Effector CD4-positive, alpha-beta T cell (primary cell): ENCODE measurements at regions not wholly inside any gene's neighbourhood (a gene's known extent, or its start where the extent isn't known, plus 50 kb on each side); places are given as distances from the start of the nearest gene placed in this dataset.

ENCODE experiments used
- DNase-seq: peaks from one replicate; pipeline ENCODE4 v3.0.0-alpha.2; 2020

GRCh38 chr1:234929369-234929768 is 199.3 kb downstream of the TOMM20 start:
- DNase-seq, result no peak

DNA sequence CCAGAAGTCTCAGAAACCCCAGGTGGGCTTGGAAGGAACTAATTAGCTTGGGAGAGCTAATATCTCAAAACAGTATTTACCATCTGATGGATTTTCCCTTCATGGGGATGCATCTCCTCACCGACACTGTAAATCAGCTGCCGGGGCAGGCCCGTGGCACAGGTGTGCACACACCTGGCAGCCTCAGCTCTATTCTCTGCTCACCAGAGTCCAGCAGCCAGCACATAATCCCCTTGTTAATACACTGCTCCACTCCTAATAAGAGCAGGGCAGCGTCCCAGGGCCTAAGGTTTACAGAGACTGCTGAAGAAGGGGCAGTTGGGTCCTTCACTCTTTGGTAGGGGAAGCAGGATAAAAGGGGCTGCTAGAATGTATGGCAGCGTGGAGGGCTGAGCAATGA is 200.0 kb downstream of the TOMM20 start:
- no peak for DNase-seq

GRCh38 chr1:234927971-234928640 is 200.5 kb downstream of the TOMM20 start:
- DNase-seq, result no peak

DNA sequence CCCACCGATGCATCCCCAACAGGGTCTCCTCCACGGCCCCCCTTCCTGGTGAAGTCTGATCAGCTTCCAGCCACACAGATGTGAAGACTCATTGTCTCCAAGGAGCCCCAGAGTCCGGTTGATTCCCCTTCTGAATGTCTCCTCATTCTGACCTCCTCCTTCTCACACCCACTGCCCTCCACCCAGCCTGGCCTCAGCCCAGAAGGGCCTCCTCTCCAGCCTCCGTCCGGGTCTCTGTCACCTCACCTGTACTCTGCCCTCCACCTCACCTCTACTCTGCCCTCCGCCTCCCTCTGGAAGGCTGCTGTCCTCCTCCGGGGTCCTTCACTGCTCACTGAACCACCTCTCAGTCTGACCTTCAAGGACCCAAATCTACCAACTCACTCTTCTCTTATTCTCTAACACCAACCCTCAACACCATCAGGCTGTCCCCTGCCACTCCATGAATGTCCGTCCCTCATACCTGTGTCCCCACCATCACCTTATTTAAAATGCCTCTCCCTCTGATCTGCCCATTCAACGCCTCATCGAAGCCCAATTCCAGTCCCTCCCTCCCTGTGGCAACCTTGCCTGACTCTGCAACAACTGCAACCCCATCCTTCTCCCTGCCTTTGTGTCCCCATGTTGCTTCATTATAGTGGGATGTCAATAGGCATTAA is 201.2 kb downstream of the TOMM20 start:
- no peak for DNase-seq

- no peak for DNase-seq
Measured at GRCh38 chr1:234926559-234927311, 201.9 kb downstream of the TOMM20 start.

- no peak for DNase-seq
Measured at GRCh38 chr1:234926264-234926558, 202.4 kb downstream of the TOMM20 start.

- DNase-seq, result no peak
Measured at GRCh38 chr1:234925440-234926263, 203.0 kb downstream of the TOMM20 start.

- no peak for DNase-seq
Measured at GRCh38 chr1:234924450-234925355, 203.9 kb downstream of the TOMM20 start.

- DNase-seq, result no peak
Measured at GRCh38 chr1:234923626-234924025, 205.0 kb downstream of the TOMM20 start.

DNA sequence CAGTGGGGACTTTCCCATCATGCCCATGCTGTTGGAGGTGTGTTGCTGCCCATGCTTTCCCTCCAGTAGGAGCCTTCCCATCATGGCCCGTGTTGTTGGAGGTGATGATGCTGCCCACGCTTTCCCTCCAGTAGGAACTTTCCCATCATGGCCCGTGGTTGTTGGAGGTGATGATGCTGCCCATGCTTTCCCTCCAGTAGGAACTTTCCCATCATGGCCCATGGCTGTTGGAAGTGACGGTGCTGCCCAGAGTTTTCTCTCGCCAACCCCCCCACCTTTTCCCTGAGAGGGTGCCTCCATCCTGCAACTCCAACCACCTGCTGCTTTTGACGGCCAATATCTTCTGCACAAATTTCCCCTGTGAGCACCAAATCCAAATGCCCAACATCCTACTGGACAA is 205.7 kb downstream of the TOMM20 start:
- no peak for DNase-seq

GRCh38 chr1:234921266-234922062 is 207.2 kb downstream of the TOMM20 start:
- no peak for DNase-seq

DNA sequence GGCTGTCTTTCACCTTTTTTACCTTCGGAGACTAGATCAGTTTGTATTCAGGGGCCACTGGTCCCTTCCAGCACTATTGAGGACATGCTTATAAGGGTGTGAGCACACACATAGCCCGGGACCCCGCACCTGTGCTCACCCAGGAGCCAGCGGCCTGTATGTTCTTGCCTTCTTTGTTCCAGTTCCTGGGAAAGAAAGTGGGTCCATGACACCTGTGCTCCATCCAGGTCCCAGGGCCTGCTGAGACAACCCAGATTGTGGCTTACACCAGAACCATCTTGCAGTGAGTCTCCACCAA is 207.8 kb downstream of the TOMM20 start:
- no peak for DNase-seq

DNA sequence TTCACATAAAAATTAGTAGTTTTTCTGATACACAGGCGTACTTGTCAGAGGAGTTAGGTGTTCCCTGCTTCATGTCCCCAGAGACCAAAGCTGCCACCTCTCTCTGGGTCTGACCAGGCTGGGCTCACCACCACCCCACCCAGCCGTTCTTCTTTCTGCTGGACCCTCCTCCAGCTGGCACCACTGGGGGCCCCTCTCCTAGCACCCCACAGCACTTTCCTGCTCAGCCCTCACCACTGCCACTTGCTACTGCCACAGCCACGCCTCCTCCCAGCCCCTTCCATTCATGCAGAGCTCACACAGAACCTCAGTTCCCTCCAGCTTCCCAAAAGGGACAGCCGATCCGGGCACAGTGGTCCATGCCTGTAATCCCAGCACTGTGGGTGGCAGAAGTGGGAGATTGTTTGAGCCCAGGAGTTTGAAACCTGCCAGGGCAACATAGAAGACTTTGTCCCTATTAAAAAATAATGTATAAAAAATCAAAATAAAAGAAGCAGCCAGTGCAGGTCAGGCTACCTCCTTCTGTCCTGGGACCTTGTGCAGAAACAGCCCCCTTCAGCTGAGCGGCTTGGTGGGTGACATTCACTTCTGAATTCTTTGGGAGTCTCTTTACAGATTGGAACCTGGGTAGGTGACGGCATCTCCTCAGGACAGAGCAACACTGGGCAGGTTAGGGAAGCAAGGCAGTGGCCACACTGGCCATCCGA is 208.3 kb downstream of the TOMM20 start:
- no peak for DNase-seq

DNA sequence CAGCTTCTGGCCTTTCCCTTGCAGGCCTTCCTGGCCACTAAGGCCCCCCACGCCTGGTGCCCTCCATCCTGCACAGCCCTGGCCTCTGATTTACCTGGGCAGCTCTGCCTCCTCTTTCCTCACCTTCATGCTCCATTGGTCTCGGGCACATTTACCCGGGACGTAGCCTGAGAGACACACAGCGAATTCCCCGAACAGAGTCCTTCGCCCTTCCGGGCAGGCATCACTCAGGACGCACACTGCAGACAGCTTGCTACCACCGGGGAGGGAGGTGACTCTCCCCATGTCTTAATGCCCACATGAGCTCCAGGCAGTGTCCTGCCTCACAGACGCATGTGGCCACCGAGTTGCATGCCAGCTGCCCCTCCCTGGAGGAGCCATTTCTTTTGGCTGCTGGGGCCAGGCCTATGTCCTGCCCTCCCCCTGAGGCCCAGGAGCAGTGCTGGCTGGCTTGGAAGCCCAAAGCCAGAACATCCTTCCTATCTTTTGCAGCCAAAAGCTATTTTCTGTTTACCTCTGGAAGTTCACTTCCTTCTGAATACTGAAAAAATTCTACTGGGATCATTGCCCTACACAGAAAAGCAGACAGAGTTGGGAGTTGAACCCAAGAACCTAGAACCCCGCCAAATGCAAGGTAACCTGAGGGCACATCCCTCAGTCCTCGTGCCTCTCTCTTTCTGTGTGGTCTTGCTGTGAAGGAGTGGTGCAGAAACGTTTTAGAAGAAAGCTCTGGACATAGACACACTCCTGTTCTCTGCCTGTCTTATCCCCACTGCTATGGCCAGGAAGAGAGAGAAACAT is 209.5 kb downstream of the TOMM20 start:
- DNase-seq, result no peak

DNA sequence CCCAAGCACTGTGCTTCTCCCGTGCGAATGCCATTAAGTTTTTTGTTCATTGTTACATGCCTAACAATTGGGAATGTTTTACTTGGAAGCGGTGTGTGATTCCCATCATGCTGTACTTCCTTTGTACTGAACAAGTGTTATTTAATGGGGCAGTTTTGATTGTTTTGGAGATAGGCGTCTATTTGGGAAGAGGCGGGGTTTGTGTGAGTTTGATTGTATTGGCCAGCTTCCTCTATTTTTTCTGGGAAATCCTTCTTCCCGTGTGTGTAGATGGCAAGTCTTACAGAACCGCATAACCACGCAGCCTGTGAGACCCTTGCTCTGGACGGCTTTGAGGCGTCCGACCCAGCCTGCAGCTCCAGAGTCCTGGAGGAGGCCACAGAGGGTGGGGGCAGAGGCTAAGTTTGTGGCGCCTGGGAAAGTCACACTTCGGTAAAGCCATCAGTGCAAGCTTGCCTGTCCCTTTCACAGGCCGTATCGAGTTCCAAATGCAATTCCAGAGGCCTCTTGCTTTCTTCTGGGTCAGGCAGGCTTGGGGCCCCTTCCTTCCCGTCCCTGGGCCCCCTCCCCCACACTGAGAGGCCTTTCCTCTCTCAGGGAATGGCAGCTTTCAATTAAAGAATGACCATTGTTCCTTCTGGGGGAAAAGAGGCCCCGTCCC is 210.3 kb downstream of the TOMM20 start:
- no peak for DNase-seq

DNA sequence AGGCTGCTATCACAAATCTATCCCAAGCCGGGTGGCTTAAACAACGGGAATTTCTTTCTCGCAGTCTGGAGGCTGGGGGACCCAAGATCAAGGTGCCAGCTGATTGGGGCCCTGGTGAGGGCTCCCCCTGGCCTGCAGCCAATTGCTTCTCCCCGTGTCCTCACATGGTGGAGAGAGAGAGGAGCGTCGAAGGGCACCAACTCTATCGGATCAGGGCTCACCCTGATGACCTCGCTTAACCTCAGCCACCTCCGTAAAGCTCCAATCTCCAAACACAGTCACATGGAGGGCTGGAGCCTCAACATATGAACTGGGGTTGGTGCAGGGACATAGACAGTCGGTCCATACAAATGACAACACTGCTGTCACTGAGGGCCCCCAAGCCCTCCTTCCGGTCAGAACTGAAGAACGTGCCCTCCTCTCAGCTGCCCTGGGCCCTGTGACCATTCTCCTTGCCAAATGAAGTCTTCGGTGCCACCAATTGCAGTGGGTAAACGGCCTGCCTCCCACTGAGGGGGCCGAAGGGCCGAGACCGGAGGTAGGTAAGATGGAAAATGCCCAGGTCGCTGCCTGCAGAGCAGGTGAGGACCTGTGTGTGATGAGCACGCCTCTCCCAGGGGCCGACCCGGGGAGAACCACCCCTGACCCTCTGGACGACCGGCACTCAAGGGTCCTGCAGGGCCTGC is 211.0 kb downstream of the TOMM20 start:
- DNase-seq, result no peak

- no peak for DNase-seq
Measured at GRCh38 chr1:234916840-234917239, 211.8 kb downstream of the TOMM20 start.

DNA sequence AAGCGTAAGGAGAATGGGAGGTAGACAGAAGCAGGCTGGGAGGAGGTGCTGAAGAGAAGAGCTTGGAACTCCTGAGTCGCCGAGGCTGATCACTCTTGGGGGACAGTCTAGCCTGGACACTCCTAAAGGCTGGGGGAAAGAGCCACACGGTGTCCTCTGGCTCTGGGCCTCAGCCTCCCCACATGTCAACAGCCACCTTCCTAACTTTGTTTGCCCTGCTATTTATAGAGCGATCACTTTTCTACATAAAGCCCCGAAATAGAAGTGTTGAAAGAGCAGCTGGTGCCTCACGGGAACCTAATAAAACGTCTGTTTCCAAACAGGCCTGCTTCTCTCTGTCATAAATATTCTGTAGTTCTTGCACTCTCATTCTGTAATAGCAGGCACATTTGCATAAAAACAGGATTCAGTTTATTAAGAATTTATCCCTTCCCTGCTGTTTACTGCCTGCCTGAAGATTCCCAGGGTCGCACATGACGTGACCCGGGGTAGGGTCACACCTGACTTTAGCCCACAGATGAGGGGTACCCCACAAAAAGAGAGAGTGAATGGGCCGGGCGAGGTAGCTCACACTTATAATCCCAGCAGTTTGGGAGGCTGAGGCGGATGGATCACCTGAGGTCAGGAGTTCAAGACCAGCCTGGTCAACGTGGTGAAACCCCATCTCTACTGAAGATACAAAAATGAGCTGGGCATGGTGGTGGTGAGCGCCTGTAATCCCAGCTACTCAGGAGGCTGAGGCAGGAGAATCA is 212.5 kb downstream of the TOMM20 start:
- no peak for DNase-seq
